DLD1 (cell line): ENCODE measurements at regions not wholly inside any gene's neighbourhood (a gene's known extent, or its start where the extent isn't known, plus 50 kb on each side); places are given as distances from the start of the nearest gene placed in this dataset.
"Not testable (repeated sequence)": the region's sequence is repeated elsewhere in the genome, so short reads cannot be mapped to it uniquely, and the experiment has no call there.

ENCODE experiments used
- in situ Hi-C: cut with HindIII; loops from 2 replicates; pipeline ENCODE4 v1.10.0; 2017; ENCODE audit warnings: low sequenced_read_pairs

DNA sequence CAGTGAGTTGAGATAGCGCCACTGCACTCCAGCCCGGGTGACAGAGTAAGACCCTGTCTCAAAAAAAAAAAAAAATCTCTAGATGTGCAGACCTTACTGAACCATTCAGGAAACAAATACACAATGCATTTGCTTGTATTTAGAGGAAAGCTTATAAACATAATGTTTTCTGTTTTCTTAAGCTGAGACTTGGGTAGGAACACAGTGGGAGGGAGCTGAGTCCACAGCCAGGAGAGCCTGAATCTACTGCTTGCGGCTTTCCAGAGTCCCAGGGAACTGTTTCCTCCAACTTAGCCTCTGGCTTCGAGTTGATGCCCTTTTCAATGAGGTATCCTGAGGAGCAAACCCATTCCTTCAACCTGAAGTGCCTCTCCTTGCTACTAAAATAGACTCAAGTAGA is 83.0 kb upstream of the PITRM1 start:
- in situ Hi-C loops, result no loop called here

DNA sequence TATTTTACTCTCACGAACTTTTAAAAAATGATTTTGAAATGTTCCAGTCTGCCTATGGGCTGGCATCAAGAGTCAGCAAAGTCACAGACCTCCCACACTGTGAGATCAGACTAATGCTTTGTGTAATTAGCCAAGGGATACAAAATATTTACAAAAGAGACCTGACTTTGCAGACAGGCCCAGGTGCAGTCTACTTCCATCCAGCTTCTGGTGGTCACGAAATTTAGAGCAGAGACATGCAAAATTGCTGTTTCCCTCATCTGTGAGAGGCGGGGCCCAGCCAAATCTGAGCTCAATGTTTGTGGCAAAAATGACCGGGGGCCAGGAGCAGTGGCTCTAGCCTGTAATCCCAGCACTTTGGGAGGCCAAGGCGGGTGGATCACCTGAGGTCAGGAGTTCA is 82.5 kb upstream of the PITRM1 start:
- in situ Hi-C loops, result no loop called here

DNA sequence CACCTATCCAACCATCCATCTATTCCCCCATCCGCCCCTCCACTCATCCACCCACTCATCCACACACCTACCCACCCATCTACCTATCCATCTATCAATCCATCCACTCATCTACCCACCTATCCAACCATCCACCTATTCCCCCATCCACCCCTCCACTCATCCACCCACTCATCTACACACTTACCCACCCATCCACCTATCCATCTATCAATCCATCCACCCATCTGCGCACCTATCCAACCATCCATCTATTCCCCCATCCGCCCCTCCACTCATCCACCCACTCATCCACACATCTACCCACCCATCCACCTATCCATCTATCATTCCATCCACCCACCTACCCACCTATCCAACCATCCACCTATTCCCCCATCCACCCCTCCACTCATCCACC is 81.4 kb upstream of the PITRM1 start:
- in situ Hi-C loops, result not testable (repeated sequence)

DNA sequence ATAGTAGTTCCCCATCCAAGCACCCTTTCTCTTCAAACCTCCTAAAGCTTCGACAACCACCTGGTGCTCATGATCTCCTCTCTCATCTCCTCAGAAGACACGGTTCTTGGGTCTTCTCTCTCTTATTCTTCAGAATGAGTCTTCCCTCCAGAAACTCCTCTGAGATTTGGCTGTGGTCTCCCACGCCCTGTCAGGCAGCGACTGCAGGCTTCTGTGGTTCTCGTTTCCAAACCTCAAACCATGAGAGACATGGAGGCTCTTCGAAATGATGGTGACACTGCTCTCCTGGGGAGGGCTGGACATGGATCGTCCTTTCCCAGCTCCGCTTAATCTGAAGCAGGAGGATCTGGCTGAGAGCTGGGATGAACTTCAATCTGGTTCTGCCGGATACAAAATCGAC is 78.6 kb upstream of the PITRM1 start:
- in situ Hi-C loops, result no loop called here

DNA sequence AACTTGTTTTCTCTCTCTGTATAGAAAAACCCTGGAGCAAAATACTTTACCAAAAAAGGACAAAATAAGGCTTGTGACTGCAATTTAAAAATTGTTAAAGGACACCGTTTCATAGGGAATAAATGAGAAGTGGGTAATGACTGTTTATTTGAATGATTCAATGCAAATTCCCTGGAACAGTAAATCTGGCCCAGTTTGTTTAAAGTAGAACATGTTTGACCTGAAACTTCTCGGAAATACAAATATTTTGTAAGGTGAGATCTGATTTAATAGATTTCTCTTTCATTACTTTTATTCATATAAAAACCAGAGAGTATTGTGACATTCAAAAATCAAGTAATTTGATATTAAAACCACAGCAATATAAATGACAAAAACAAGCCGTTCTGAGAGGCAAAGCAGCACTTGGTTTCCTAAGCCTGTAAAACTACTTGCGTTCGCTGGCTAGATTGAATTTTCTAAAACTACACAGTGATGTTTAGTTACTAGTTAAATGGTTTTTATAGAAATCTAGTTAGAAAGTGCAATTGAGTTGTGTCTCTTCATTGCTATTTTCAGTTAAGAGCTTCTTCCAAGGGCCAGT is 76.8 kb upstream of the PITRM1 start:
- in situ Hi-C loops, result no loop called here

DNA sequence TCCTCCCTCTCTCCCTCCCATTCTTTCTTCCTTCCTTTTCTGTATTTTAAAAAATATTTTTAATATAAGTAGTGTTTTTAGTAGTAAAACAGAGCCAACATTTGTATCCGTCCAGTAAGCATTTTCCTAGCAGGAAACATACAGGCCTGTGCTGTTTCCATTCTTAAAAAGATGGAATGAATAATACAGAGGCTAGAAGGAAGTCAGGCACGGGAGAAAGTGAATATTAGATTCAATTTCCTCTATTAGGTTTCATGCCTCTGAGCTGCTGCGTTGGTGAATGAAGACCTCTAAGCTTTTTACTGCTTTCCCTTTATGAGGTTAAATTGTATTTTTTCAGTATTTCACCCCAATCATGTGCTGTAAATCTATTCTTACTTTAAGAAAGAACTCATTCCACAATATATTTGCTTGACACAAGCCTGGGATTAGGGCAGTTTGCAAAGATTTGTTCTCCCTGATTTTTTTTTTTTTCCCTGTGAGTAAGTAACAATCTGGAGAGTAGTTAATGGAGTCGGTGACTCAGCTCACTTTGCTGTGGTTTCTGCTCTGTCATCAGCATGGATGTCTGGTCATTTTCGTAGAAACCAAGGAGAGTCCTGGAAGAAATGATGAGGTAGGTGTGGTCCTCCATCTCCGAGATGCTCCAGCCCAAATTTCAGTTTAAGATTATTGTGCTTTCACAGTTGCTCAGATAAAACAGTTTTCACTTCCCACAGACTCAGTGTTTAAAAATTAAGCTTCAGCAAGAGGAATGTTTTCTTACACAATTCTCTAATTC is 76.1 kb upstream of the PITRM1 start:
- in situ Hi-C loops, result no loop called here

DNA sequence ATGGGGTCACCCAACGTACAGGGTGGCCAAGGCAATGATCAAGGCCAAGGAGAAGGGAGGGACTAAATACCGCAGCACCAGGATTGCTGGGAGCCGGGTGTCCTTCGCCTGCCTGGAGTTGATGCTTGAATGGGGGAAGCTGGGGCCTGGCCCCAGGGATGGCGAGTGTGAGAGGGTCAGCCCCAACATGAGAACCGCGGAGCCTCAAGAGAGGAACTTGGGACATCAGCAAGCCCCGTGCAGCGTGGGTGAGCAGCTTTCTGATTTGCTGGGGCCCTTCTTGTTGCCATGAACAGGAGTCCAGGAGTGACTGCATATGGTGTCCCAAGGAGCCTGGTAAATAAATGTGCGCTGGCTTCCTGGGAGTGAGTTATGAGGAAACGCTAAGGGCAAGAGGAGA is 72.8 kb upstream of the PITRM1 start:
- in situ Hi-C loops, result no loop called here

DNA sequence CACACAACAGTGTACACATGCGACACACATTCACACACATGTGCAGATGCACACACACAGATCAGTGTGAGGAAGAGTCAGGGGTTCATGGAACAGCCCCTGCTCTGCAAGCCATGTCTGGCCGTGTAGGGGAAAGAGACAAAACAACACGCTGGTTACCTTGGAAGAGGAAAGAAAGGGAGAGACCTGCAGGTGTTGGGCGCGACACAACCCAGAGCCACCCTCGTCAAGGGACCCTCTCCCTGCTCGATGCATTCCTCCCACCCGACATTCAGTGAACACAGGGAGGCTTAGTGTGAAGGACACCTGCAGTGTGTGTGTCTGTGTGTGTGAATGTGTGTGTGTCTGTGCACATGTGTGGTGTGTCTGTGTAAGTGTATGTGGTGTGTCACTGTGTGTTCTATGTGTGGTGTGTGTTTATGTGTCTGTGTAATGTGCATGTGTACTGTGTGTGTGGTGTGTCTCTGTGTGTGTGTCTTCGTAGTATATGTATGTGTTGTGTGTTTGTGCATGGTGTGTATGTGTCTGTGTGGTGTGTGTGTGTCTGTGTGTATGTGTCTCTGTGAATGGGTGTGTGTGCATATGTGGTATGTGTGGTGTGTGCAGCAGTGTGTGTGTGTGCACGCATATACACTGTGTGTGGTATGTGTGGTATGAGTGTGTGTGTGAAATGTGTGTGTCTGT is 69.5 kb upstream of the PITRM1 start:
- in situ Hi-C loops, result no loop called here

DNA sequence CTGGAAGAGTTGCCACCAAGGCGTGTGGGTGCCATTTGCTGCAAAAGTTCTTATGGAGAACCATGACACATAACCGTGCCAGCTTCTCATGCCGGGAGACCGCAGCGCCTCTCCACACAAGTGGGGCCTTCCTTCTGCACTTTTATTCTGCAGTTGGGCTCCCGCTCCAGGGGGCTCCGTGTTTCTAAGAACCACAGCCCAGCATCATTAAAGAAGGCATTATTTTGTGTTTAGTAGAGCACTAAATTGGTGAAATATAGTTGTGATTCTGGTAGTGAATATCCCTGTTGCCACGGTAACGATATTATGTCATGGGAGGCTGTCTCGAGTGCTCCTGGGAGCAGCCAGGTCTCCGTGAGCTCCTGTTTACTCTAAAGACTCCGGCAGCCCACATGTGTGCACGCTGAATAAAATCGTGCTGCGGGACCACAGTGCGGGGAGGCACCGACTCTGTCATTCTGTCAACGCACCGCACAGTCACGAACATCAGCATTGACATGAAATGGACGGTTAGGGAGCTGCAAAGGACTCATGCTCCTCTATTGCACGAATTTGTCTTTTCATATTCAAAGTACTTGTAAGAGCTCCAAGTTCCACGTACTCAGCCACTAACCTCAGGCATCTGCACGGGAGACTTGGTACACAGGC is 68.8 kb upstream of the PITRM1 start:
- in situ Hi-C loops, result no loop called here

DNA sequence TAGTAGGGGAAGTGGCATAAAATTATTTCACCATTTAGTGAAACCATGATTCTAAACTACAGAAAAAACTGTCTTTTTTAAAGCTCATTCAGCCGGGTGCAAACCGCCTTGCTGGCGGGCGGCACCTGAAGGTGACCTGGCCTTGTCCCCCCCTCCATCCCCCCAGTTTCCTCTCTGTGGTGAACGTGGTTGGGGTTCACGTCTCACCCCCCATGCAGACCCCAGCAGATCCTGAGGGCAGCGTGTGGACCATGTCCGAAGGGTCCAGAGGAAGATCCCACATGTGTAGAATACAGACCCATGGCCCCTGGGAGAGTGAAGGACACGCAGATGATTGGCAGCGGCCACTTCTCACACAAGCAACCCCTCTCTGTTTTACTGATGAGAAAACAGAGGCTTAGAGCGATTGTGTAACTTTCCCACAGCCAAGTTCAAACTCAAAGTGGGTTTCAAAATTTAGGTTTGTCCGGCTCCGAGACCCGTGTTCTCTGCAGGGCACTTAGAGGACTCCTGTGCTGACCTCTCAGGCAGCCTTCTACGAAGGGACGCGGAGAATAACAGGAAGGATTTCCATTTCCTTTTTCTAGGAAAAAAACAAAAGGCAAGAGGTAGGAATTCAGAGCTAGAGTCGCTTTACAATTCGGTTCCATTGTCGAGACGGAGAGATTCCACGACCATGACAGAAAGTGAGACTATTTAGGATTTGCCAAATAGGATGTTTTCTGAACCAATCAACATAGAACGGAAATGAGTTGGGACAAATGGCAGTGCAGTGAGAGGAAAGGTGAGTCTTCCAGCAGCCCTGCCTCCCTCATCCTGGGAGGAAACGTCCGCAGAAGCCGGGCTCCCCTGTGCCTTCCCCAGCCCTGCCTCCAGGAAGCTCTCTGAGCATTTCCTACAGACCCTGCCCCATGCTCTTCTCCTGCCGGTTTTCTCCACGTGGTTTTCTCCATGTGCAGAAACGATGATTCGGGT is 67.6 kb upstream of the PITRM1 start:
- in situ Hi-C loops, result no loop called here

DNA sequence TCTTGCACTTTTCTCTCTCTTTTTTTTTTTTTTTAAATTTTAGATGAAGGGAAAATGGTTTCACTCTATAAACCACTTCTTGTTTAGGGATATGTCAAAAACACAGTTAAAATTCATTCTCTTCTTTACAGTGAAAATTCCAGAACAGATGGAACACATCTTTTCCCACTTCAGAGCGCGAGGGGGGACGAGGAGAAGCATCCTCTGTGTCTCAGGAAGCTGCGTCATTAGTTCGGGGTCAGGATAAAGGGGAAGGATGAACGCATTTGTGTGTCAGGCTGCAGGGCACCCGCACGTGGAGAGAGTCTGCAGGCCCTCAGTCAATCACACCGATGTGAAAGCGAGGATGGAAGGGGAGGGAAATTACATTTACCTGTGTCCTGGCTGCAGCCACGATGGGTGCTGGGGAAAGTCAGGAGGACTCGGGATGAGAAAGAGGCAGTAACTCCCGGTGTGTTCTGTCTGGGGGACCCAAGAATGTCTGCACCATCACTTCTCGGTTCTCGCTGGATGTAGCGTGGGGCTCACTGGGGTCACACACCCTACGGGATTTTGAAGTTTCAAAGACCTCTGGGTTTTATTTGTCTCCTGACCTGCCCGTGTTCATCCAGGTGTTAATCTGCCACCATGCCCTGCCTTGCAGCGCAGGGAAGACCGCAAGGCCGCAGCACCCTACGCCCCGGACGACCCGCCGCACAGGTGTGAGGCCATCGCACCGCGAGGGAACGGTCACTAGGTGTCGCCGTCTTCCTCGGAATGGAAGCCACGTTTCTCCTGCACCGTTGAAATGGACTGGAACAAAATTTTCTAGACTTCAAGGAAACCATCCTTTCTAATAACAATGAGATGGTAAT is 66.7 kb upstream of the PITRM1 start:
- in situ Hi-C loops, result no loop called here

DNA sequence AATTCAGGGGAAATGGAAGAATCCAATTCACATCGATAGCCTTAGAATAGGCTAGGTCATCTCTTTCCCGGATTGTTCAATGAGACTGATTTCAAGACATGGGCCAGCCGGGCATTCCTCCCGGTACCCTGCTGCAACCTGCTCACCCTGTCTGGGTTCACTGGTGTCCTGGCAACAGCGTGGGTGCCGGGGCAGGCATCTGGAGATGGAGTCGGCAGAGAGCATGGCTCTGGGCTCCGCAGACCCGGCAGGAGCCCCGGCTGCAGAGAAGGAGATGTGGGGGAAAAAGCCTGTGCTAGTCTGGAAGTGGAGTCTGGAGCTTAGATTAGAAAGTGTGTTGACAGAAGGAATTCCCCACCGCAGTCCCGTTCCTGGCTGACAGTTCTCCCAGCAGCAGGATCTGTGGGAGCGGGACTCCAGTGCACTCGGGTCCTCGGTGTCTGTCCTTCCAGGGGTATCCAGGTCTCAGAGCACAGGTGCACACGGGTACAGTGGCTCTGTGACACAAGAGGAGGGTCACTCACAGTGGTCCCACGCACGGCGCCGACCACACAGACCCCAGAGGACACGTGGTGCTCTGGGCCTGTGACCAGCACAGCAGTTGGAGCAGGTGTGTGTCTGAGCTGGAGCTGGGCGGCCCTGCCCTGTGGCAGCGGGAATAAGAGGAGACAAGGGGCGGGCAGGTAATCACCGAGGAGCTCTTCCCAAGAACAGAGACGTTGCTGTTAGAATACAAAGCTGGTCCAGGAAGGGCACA is 65.7 kb upstream of the PITRM1 start:
- in situ Hi-C loops, result no loop called here

DNA sequence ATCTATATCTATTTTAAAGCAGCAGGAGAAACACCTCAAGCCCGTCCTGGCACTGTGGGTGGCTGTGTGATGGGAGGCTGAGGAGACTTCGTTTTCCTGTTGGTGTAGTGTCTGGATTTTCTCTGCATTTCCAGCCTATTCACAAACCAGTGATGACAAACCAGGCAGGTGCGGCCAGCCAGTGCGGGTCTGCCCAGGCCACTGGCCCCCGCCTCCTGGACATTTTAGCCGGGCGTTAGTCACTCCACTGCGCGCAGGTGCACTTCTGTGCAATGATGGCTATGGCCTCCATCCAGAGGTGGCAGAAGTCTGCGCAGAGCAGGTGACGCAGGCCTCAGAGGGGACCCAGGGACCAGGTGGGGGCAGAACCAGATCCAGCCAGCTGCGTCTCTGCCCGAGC is 64.9 kb upstream of the PITRM1 start:
- in situ Hi-C loops, result no loop called here

DNA sequence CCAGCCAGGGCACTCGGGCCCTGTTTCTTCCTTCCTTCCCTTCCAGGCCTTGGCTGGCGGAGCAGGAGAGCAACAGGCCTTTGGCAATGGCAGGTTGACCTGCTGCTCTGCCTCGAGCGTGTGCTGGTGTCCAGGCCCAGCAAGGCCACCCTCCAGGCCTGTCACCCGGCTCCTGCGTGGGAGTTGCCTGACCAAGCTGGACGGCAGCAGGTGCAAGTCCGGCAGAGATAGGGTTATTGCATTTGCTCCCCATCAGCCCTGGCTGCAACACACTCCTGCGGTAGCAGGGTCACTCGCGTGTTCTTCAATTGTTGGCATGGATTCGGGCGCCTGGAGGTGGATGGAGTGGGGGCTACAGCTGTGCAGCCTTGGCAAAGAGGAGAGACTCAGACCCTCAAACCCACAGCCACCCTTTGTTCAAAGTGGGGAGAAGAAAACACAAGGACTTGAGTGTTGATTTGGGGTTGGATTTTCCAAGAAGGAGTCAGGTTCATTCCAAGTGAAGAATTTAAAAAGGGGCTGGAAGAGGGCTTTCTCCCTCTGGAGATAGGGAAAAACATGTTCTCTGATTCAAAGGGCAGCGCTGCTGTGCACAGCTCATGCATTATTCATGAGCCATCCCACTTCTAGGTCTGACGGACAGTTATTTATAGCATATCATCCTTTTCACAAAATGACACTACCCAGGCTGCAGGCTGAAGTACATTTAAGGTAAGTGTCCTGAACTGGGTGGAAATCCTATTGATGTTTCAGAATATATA is 64.2 kb upstream of the PITRM1 start:
- in situ Hi-C loops, result no loop called here

DNA sequence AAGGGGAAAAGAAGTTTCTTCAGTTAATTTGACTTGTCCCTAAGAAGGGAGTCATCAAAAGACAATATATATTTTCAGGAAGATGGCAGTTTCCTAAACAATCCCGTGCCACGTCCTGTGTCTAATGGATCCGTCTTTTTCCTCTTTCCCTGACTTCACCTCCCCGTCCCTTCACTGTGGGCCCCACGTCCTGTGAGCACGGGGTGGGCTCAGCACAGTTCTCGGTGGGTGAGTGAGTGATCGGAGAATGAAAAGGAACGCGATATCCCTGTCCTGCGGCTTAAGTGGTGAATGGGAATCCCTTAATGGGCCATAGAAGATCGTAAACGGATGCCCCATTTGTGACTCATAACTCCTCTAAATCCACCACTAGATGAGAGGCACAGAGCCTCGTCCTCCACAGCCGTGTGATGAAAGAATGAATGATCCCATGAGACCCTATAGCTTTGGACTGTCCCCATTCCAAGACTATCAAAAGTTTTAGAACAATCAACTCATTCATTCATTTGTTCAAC is 63.5 kb upstream of the PITRM1 start:
- in situ Hi-C loops, result no loop called here

DNA sequence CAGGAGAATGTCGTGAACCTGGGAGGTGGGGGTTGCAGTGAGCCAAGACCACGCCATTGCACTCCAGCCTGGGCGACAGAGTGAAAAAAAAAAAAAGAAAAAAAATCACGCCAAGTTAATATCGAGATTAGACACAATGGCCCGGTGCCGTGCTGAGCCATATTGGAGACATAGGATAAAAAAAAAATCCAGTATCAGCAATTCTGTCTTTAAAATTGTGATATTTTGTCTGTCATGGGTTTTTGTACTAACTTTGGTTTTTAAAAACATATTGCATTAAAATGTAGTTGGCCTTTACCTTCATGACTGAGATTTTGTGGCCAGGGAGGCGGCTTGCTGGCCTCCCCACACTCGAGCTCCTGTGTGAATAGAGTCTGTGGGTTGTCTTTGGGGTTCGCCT is 62.8 kb upstream of the PITRM1 start:
- in situ Hi-C loops, result no loop called here

DNA sequence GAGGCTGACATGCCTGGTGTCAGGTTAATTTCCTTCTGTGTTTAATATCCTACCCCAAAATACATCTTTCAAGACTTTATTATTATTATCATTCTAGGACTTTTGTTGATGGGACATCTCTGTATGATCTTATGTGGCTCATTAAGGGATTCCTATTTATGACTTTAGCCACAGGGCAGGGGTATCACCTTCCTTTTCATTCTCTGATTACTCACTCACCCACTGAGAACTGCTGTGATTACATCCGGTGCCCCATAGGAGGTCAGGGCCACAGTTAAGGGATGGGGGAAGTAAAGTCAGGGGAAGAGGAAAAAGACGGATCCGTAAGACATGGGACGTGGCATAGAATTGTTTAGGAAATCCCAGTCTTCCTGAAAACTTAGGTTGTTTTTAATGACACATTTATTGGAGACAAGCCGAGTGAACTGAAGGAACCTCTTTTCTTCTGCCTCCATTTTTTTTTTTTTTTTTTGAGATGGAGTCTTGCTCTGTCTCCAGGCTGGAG is 61.0 kb upstream of the PITRM1 start:
- in situ Hi-C loops, result no loop called here
